ENCODE measurements at regions not wholly inside any gene's neighbourhood (a gene's known extent, or its start where the extent isn't known, plus 50 kb on each side); places are given as distances from the start of the nearest gene placed in this dataset.
"Not testable (repeated sequence)": the region's sequence is repeated elsewhere in the genome, so short reads cannot be mapped to it uniquely, and the experiment has no call there.

DNA sequence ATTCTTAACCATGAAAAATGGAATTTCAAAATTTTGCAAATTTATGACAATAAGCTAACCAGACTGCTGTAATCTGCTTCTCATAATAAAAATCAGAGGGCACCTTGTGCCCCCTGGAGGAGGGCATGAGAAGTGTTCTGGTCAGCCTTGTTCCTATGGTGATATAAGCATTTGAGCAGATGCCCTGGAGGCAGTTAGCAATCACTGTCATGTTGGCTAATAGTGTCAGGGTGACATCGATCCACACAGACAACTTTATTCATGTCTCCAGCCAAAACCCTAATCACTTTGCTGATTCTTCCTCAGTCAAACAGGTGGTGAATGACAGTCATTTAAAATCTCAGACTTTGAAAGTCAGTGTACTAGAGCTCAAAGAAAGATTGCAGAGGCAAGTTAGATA lies 943.0 kb downstream of the GALC start:
- DNase-seq (ENCODE audit: low spot score) = no peak

DNA sequence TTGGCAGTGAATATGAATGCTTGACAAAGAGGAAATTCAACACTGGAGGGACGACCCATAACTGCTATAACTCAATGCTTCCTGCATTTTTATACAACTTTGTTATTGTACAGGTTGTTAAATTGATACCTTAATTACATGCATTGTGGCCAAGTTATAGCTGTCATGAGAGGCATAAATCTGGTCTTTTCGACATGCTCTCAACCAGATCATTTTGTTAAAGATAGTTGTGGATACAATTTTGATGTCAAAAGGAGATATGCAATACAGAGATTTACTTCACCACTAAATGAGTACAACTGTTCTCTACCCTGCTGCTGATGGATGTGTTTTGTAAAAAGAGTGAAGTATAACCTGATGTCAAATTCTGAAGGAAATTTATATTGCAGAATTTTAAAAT lies 946.0 kb downstream of the GALC start:
- DNase-seq (ENCODE audit: low spot score) = no peak

- no peak for DNase-seq (ENCODE audit: low spot score)
These were observed 947.0 kb downstream of the GALC start for GRCh38 chr14:87045956-87046355.

DNA sequence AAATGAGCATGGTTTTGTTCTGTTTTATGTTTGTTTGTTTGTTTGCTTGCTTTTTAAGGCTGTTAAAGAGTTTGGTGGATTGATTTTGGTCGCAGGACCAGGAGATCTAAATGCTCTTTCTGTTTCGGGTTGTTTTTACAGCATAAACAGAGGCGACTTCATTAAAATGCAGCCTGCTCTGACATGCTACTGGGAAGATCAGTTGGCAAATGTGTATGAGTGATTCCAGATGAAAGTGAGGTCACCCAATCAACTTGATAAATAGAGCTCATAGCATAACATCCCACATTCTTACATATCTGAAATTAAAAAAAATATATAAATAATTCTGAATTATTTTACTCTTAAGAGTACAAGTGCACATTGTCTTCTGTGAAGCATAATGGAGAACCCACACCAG lies 947.7 kb downstream of the GALC start:
- no peak for DNase-seq (ENCODE audit: low spot score)

GRCh38 chr14:87044807-87045206 lies 948.2 kb downstream of the GALC start:
- DNase-seq (ENCODE audit: low spot score) = no peak

GRCh38 chr14:87043667-87044200 lies 949.2 kb downstream of the GALC start:
- no peak for DNase-seq (ENCODE audit: low spot score)

GRCh38 chr14:87042354-87042753 lies 950.6 kb downstream of the GALC start:
- DNase-seq (ENCODE audit: low spot score) = no peak

GRCh38 chr14:87041290-87042020 lies 951.5 kb downstream of the GALC start:
- no peak for DNase-seq (ENCODE audit: low spot score)

DNA sequence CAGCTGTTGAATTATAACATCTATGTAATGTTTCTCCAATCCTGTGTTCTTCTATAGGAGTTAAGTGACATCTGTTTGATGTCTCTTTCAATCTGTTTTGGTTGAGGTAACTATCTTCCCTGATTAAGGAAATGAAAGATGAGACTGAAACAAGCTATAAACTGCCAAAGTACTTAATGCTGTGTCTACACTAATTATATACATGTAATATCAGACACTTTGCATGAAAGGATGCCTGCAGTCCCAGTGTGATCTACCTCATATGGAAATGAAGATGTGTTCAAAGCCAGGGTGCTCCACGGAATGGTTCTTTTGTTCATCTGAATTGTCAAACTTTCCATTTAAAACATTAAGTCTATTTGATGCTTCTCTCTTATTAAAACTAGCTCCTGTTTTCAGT lies 958.3 kb downstream of the GALC start:
- no peak for DNase-seq (ENCODE audit: low spot score)

GRCh38 chr14:87030197-87030596 lies 962.8 kb downstream of the GALC start:
- DNase-seq (ENCODE audit: low spot score) = no peak

DNA sequence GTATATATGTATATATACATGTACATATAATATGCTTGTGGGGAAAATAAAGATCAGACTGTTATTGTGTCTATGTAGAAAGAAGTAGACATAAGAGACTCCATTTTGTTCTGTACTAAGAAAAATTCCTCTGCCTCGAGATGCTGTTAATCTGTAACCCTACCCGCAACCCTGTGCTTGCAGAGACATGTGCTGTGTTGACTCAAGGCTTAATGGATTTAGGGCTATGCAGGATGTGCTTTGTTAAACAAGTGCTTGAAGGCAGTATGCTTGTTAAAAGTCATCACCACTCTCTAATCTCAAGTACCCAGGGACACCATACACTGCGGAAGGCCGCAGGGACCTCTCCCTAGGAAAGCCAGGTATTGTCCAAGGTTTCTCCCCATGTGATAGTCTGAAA lies 972.9 kb downstream of the GALC start:
- DNase-seq (ENCODE audit: low spot score) = not testable (repeated sequence)

DNA sequence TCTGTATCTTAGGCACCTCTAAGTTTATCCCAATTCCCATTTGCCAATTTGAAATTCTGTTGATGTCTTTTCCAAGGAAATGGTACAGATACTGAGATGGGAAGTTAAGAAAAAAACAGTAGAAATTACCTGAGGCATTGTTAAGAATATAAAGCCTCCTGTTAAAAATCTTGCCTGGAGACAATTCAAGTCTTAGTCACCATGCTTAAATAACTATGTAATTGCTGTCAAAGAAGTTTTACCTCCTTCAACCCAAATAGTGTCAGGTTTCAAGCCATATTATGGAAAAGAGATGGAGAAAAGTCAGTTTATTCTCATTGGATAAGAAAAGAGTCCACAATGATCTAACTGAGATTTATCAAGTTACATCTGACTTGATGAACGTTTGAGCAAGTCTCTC lies 974.7 kb downstream of the GALC start:
- no peak for DNase-seq (ENCODE audit: low spot score)

DNA sequence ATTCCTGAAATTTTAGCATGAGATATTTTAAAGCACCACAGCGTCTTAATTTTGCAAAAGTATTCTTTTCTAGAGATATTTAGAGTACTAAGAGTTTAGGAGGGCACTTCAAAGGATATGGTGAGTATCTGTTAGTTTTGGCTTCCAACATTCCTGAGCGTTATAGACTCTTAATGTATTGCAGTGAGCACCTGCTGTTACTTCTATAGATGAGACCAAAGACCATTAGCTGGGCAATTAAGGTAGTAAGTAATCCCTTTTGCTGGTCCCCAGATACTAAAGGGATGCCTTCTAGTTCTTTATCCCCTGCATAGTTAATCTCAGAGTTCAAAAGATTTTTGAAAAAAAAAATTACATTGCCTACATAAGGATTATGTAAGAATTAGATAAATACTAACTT lies 975.6 kb downstream of the GALC start:
- DNase-seq (ENCODE audit: low spot score) = no peak

- no peak for DNase-seq (ENCODE audit: low spot score)
These were observed 978.1 kb downstream of the GALC start for GRCh38 chr14:87014856-87015255.

DNA sequence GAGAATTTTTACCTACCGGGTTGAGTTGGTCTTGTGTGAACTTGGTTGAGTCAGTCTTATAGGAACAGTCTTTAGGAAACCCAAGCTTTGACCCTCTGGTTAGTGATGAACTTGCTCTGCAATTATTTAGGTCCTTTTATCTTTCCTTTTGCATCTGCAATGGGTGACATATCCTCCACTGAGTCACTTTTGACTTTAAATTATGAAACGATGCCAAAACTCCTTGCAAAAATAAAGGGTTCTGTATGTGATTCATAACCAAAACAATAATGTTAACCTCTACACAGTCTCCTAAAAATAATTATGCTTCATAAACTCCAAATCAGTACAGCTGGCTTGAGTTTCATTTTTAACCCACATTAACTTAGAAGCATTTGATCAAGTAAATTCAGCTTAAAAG lies 979.4 kb downstream of the GALC start:
- no peak for DNase-seq (ENCODE audit: low spot score)

- no peak for DNase-seq (ENCODE audit: low spot score)
These were observed 984.0 kb downstream of the GALC start for GRCh38 chr14:87008965-87009364.

DNA sequence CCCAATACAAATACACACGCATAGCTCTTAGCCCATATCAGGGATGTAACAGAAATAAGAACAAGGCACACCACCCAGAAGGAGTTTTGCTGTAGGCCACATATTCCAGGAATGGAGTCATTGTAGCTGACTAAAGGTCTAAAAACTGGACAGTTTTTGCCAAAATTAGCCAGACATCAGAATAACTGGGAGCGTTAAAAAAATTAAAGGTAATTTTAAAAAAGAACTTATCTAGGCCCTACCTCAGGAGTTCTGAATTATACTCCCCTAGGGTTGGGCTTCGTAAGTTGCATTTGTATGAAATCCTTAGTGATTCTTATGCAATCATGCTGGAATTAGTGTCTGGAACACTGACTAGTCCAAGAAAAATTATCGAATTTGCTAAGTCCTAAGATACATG lies 987.7 kb downstream of the GALC start:
- DNase-seq (ENCODE audit: low spot score) = no peak

DNA sequence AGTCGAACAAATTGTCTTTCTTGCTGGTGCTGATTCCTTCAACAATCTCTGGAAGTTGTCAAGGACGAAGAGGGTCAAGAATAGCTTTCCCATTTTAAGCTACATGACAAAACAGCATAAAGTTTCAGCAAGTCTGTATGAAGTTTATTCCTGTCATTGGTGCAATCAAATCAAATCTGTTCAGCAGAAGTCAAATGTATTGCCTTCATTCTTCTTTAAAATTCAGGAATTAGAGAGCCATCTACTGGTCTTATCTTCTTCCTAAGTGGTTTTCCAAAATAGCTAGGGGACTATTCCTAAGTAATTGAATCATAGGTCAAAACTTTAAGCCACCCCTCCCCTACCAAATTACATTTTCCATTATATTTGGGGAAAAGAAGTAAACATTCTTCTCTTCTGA lies 990.2 kb downstream of the GALC start:
- DNase-seq (ENCODE audit: low spot score) = no peak

GRCh38 chr14:87001333-87001732 lies 991.6 kb downstream of the GALC start:
- no peak for DNase-seq (ENCODE audit: low spot score)

- DNase-seq (ENCODE audit: low spot score) = no peak
These were observed 992.9 kb downstream of the GALC start for GRCh38 chr14:87000081-87000480.

DNA sequence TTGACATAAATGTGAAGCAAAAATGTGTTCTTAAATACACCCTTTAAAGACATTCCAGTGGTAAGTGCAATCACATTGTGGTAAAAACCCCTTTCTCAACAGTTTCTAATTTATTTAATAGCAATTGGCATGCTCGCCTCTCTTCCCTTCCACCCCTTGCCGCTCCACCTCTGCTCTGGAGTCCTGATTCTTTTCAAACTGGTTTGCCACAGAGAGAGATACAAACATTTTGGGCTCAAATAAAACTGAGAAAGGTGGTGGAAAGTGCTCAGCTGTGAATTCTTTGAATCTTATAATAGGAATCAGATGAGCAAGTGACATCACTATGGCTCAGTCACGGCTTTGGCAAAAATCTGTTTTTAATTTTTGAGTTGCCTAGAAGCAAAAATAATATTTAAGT lies 993.9 kb downstream of the GALC start:
- DNase-seq (ENCODE audit: low spot score) = no peak

DNA sequence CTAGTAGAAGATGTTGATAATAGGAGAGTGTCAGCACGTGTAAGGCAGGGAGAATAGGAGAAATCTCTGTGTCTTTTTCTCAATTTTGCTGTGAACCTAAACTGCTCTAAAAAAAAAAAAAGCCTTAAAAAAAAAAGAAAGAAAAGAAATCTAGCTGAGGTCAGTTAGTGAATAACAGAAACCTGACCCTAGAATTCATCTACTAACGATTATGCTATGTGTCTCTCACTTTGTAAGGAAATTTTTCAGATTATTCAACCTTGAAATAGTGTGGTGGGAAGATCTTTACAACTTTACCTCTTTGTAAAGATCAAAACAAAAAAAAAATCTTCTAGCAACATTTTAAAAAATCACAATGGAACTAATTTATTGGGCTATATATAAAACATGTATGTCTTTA lies 995.7 kb downstream of the GALC start:
- no peak for DNase-seq (ENCODE audit: low spot score)

DNA sequence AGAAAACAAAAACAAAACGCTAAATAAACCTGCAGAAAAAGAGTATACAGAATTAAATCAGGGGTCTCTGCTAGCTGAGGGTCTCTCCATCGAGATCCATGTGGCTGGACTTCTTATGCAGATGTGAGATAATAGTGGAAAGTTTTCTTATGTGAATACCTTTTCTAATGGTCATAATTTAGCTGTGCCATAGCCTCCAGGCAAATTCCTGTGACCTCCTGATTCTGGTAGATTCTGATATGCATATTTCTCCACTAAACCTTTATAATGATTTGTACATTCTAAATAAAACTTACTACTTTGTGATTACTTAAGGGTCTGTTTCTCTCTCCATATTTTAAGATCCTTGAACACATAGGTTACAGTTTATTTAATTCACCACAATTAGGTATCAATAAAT lies 1002.6 kb downstream of the GALC start:
- no peak for DNase-seq (ENCODE audit: low spot score)

GRCh38 chr14:86989285-86989684 lies 1003.7 kb downstream of the GALC start:
- DNase-seq (ENCODE audit: low spot score) = no peak

Measured in CD4-positive, alpha-beta T cell treated with Interleukin-2 at 100 ng/mL for 4 hours (primary cell).